HepG2 (cell line): ENCODE measurements at regions not wholly inside any gene's neighbourhood (a gene's known extent, or its start where the extent isn't known, plus 50 kb on each side); places are given as distances from the start of the nearest gene placed in this dataset.

Experiments used
- ATAC-seq: fragments of 200-7000 bp; cut with Tn5 transposase; 3 replicates; pipeline ENCODE4 v1.9.1; 2020; ENCODE audit warnings: mild to moderate bottlenecking, moderate library complexity
- BruUV-seq: library from RNA; stranded (reverse); fragments of 400-500 nt; replicated peaks from 2 replicates; lab custom pipeline; 2021; lab: Mats Ljungman, UMichigan
- CTCF ChIA-PET: fragments of 300-600 bp; formaldehyde crosslinking; extraction: SDS; loops from one replicate; lab custom pipeline; 2021; ENCODE audit warnings: low total read pairs, inconsistent platforms, low intra/inter-chr PET ratio; lab: Yijun Ruan, JAX
- POLR2A ChIA-PET: fragments of 350-600 bp; sonication (Branson Sonifier 250); formaldehyde crosslinking; loops from one replicate; lab custom pipeline; 2020; ENCODE audit warnings: antibody characterized with exemption, inconsistent platforms; lab: Yijun Ruan, JAX
- DNase-seq: peaks from one replicate; pipeline ENCODE4 v3.0.0-alpha.2; 2015; ENCODE audit warnings: low spot score
- FAIRE-seq: peaks from 3 replicates; lab custom pipeline; 2011; peaks lifted over from hg19 to GRCh38; lab: Jason Lieb, UNC
- H2AFZ ChIP-seq: one replicate; pipeline ENCODE4 v1.6.1; 2011; ENCODE audit warnings: low read length, inconsistent platforms
- H3K27ac ChIP-seq: fragments of 300-600 bp; 3 replicates; pipeline ENCODE4 v1.8.0; 2011; ENCODE audit warnings: mixed run types, mild to moderate bottlenecking, mixed read lengths, low read length, inconsistent platforms; ENCODE audit not compliant: insufficient read depth; ENCODE audit errors: extremely low read length
- H3K27me3 ChIP-seq, 2 experiments: fragments of 200-600 bp in 1 of 2; 2 replicates in 1 of 2; 3 replicates in 1 of 2; pipeline versions ENCODE4 v1.6.0 to v1.8.0; 2011; ENCODE audit warnings: low read length in 2 of 2, mild to moderate bottlenecking in 2 of 2, moderate library complexity in 2 of 2, inconsistent platforms in 1 of 2; ENCODE audit not compliant: insufficient read depth in 2 of 2, control insufficient read depth in 1 of 2
- H3K36me3 ChIP-seq, 2 experiments: fragments of 200-600 bp in 1 of 2; replicated peaks in 1 of 2; 2 replicates in 1 of 2; 3 replicates in 1 of 2; pipeline versions ENCODE4 v1.5.1 to v1.8.0; 2011; ENCODE audit warnings: low read length in 2 of 2, inconsistent platforms in 1 of 2; ENCODE audit not compliant: insufficient read depth in 2 of 2, control insufficient read depth in 1 of 2
- H3K4me1 ChIP-seq: 2 replicates; pipeline ENCODE4 v1.5.1; 2012; ENCODE audit warnings: low read length, inconsistent platforms; ENCODE audit not compliant: insufficient read depth
- H3K4me2 ChIP-seq: 2 replicates; pipeline ENCODE4 v1.6.0; 2011; ENCODE audit warnings: low read depth, low read length, inconsistent platforms
- H3K4me3 ChIP-seq, 3 experiments: fragments of 200-600 bp in 1 of 3; sonication (generic), shearing (Covaris generic) in 1 of 3; replicated peaks in 1 of 3; 2 replicates each; pipeline ENCODE4 v1.5.1; 2011 to 2016; ENCODE audit warnings: low read length in 3 of 3, inconsistent platforms in 2 of 3, low read depth in 2 of 3, mild to moderate bottlenecking in 2 of 3, control low read depth in 1 of 3, mixed read lengths in 1 of 3; ENCODE audit not compliant: insufficient read depth in 1 of 3
- H3K79me2 ChIP-seq: one replicate; pipeline ENCODE4 v1.6.1; 2011; ENCODE audit warnings: low read length, inconsistent platforms; ENCODE audit not compliant: insufficient read depth
- H3K9ac ChIP-seq: 2 replicates; pipeline ENCODE4 v1.6.0; 2011; ENCODE audit warnings: mild to moderate bottlenecking, low read depth, low read length, inconsistent platforms; ENCODE audit not compliant: insufficient read depth
- H3K9me3 ChIP-seq: 2 replicates; pipeline ENCODE4 v1.5.1; 2012; ENCODE audit warnings: mild to moderate bottlenecking, low read length
- H4K20me1 ChIP-seq: 2 replicates; pipeline ENCODE4 v1.6.0; 2011; ENCODE audit warnings: inconsistent platforms, mild to moderate bottlenecking, low read length, moderate library complexity; ENCODE audit not compliant: insufficient read depth
- CBX5 ChIP-seq: sonication (generic); formaldehyde crosslinking; IDR thresholded peaks from 2 replicates; pipeline ENCODE4 v1.4.0; 2020; ENCODE audit warnings: missing genetic modification reagents, borderline replicate concordance
- CREB3 ChIP-seq: sonication (generic); formaldehyde crosslinking; IDR thresholded peaks from 2 replicates; pipeline ENCODE4 v1.5.0; 2020; ENCODE audit warnings: missing genetic modification reagents
- FOSL1 ChIP-seq: sonication (generic); formaldehyde crosslinking; IDR thresholded peaks from 2 replicates; pipeline ENCODE4 v1.9.0; 2021; ENCODE audit warnings: missing genetic modification reagents, borderline replicate concordance
- NAIF1 ChIP-seq: sonication (generic); formaldehyde crosslinking; IDR thresholded peaks from 2 replicates; pipeline ENCODE4 v1.5.0; 2020; ENCODE audit warnings: mild to moderate bottlenecking, missing genetic modification reagents, borderline replicate concordance
- NR2F1 ChIP-seq, 2 experiments: fragments of 450-650 bp in 1 of 2; formaldehyde crosslinking in 1 of 2; IDR thresholded peaks; 2 replicates each; pipeline versions ENCODE4 v1.5.0 to v1.6.1; 2016 to 2020; ENCODE audit warnings: mild to moderate bottlenecking in 1 of 2, missing compliant biosample characterization in 1 of 2, missing genetic modification reagents in 1 of 2, moderate library complexity in 1 of 2
- SP5 ChIP-seq: IDR thresholded peaks from 2 replicates; pipeline ENCODE4 v1.6.1; 2016; ENCODE audit warnings: low read depth, borderline replicate concordance
- STAT5B ChIP-seq: sonication (generic); formaldehyde crosslinking; IDR thresholded peaks from 2 replicates; pipeline ENCODE4 v1.4.0; 2020; ENCODE audit warnings: missing genetic modification reagents
- ZNF142 ChIP-seq: sonication (generic); formaldehyde crosslinking; IDR thresholded peaks from 2 replicates; pipeline ENCODE4 v1.4.0; 2020; ENCODE audit warnings: missing genetic modification reagents
- ZNF232 ChIP-seq: sonication (generic); formaldehyde crosslinking; IDR thresholded peaks from 2 replicates; pipeline ENCODE4 v1.4.0; 2020; ENCODE audit warnings: missing genetic modification reagents, borderline replicate concordance
- ZNF572 ChIP-seq: sonication (generic); formaldehyde crosslinking; IDR thresholded peaks from 2 replicates; pipeline ENCODE4 v1.5.1; 2020; ENCODE audit warnings: mild to moderate bottlenecking, missing genetic modification reagents
- ZSCAN30 ChIP-seq: sonication (generic); formaldehyde crosslinking; IDR thresholded peaks from 2 replicates; pipeline ENCODE4 v1.5.0; 2020; ENCODE audit warnings: mild to moderate bottlenecking, missing genetic modification reagents
- WGBS: methylation state at CpG from one replicate; pipeline ENCODE4 v1.1.6; 2017; ENCODE audit warnings: low lambda C conversion rate; 5-methylcytosine and 5-hydroxymethylcytosine counted together
- in situ Hi-C: cut with HindIII; loops from 2 replicates; pipeline ENCODE4 v1.10.0; 2017; ENCODE audit warnings: low pct_unique_long_range_greater_than_20kb; ENCODE audit not compliant: extremely low pct_ligation_motif_present
- intact Hi-C: fragments of 100-400 bp; cut with micrococcal nuclease; formaldehyde crosslinking; loops from one replicate; pipeline ENCODE4 v1.10.0; 2022; ENCODE audit not compliant: unreplicated experiment
- TF ChIP-seq, protein P1 (sequence below): sonication (generic); formaldehyde crosslinking; IDR thresholded peaks from 2 replicates; pipeline ENCODE4 v1.4.0; 2020; ENCODE audit warnings: mild to moderate bottlenecking, missing genetic modification reagents
- TF ChIP-seq, protein P2 (sequence below): sonication (generic); formaldehyde crosslinking; IDR thresholded peaks from 2 replicates; pipeline ENCODE4 v1.8.0; 2022; ENCODE audit warnings: mild to moderate bottlenecking, missing genetic modification reagents, borderline replicate concordance

GRCh38 chr2:156115338-156115737, 217.2 kb downstream of the NR4A2 start (continued):
- TF ChIP-seq CBX5 (CRISPR knock-in tag) (no peak), ZNF232 (CRISPR knock-in tag) (no peak), NR2F1 (CRISPR knock-in tag; IDR thresholded peaks at IDR 0.05) (no peak), ZSCAN30 (CRISPR knock-in tag) (no peak), NAIF1 (CRISPR knock-in tag) (no peak)
- TF ChIP-seq, protein P1, sequence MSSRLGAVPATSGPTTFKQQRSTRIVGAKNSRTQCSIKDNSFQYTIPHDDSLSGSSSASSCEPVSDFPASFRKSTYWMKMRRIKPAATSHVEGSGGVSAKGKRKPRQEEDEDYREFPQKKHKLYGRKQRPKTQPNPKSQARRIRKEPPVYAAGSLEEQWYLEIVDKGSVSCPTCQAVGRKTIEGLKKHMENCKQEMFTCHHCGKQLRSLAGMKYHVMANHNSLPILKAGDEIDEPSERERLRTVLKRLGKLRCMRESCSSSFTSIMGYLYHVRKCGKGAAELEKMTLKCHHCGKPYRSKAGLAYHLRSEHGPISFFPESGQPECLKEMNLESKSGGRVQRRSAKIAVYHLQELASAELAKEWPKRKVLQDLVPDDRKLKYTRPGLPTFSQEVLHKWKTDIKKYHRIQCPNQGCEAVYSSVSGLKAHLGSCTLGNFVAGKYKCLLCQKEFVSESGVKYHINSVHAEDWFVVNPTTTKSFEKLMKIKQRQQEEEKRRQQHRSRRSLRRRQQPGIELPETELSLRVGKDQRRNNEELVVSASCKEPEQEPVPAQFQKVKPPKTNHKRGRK (CRISPR knock-in tag), result no peak

DNA sequence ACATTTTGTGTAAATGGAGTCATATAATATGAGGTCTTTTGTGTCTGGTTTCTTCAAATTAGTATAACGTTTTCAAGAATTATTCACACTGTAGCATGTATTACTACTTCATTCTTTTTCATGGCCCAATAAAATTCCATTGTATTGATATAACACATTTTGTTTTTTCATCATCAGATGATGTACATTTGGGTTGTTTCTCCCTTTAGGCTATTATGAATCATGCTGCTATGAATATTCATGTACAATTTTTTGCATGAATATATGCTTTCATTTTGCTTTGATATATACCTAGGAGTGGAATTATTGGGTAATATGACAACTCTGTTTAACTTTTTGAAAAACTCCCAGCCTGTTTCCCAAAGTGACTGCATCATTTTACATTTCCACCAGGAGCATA, 220.2 kb downstream of the NR4A2 start:
- CTCF ChIA-PET, result no interaction called here
- in situ Hi-C loops, result no loop called here
- 24% methylated on average over 1 of the region's 1 CpG for WGBS
- TF ChIP-seq ZNF142 (CRISPR knock-in tag), result no peak
- no peak for TF ChIP-seq FOSL1
- TF ChIP-seq STAT5B (CRISPR knock-in tag), result no peak
- TF ChIP-seq CREB3 (CRISPR knock-in tag), result no peak
- TF ChIP-seq ZNF572 (CRISPR knock-in tag), result no peak
- no peak for TF ChIP-seq SP5 (CRISPR knock-in tag)
- TF ChIP-seq, protein P2, sequence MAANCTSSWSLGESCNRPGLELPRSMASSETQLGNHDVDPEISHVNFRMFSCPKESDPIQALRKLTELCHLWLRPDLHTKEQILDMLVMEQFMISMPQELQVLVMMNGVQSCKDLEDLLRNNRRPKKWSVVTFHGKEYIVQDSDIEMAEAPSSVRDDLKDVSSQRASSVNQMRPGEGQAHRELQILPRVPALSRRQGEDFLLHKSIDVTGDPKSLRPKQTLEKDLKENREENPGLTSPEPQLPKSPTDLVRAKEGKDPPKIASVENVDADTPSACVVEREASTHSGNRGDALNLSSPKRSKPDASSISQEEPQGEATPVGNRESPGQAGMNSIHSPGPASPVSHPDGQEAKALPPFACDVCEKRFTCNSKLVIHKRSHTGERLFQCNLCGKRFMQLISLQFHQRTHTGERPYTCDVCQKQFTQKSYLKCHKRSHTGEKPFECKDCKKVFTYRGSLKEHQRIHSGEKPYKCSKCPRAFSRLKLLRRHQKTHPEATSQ (CRISPR knock-in tag), result no peak

More for the DNA sequence above, 220.2 kb downstream of the NR4A2 start:
- H3K9ac ChIP-seq, result no peak overlapping the region
- H3K4me3 ChIP-seq, result no peak overlapping the region
- H3K4me1 ChIP-seq, result no peaks in the 10 kb centered on the region
- H4K20me1 ChIP-seq, result no peaks in the 10 kb centered on the region
- no peak for DNase-seq
- H3K36me3 ChIP-seq, result no peaks in the 10 kb centered on the region
- BruUV-seq, result no TSS peak
- no peak for FAIRE-seq
- no peak overlapping the region for H3K27ac ChIP-seq
- H3K79me2 ChIP-seq, result no peaks in the 10 kb centered on the region
- intact Hi-C loops, result no loop called here
- no peak overlapping the region for H2AFZ ChIP-seq
- ATAC-seq, result no peak
- no peaks in the 10 kb centered on the region for H3K27me3 ChIP-seq
- H3K9me3 ChIP-seq, result no peaks in the 10 kb centered on the region
- POLR2A ChIA-PET, result no interaction called here
- no peak overlapping the region for H3K4me2 ChIP-seq
